Stimulated activated memory B cell treated with anti-CD40 and anti-IgM and Interleukin-4, amounts not matched to agents 10 μg/mL and 1 μg/mL and 100 μg/mL, for 72 hours (primary cell): ENCODE measurements at regions not wholly inside any gene's neighbourhood (a gene's known extent, or its start where the extent isn't known, plus 50 kb on each side); places are given as distances from the start of the nearest gene placed in this dataset.

Source experiments
- ATAC-seq: fragments of 150-1000 bp; cut with Tn5 transposase; 2 replicates; pipeline ENCODE4 v1.10.0; 2021
- H3K27ac Mint-ChIP-seq: one replicate; pipeline ENCODE4 v1.8.0; 2022; ENCODE audit warnings: mild to moderate bottlenecking, mixed read lengths
- H3K27me3 Mint-ChIP-seq: one replicate; pipeline ENCODE4 v1.8.0; 2022; ENCODE audit warnings: mixed read lengths
- H3K36me3 Mint-ChIP-seq: one replicate; pipeline ENCODE4 v1.8.0; 2022; ENCODE audit warnings: mixed read lengths
- H3K4me1 Mint-ChIP-seq: one replicate; pipeline ENCODE4 v1.8.0; 2022; ENCODE audit warnings: mixed read lengths
- H3K4me3 Mint-ChIP-seq: one replicate; pipeline ENCODE4 v1.8.0; 2022; ENCODE audit warnings: mild to moderate bottlenecking, moderate library complexity, mixed read lengths
- H3K9me3 Mint-ChIP-seq: one replicate; pipeline ENCODE4 v1.8.0; 2022; ENCODE audit warnings: mixed read lengths

- Mint-ChIP-seq H3K36me3 (no peaks in the 10 kb centered on the region), H3K4me3 (no peak overlapping the region), H3K9me3 (peaks cover 4% of the 10 kb centered on the region), H3K4me1 (no peaks in the 10 kb centered on the region), H3K27ac (no peak overlapping the region), H3K27me3 (no peaks in the 10 kb centered on the region)
- ATAC-seq, result no peak
These were observed 166.0 kb upstream of the PIK3C3 start for GRCh38 chr18:41789001-41789400.

DNA sequence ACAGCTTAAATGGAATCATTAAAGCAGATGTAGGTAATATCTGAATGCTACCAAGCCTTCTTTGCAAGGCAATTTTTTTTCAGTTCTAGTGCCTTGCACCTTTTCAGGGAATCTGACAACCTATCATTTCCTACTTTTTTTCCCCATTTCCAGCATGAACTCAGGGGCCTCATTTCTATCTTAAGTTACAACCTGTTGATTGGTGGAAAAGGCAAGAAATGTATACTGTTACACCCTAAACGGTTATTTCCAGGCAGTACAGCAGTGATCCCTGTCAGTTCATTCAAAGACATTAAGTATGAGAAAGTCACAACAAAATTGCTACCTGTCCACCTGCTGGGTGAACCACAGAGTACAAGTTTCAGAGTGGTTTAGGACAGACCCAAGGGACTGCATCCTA is 171.2 kb upstream of the PIK3C3 start:
- Mint-ChIP-seq H3K27ac (no peak overlapping the region), H3K9me3 (no peaks in the 10 kb centered on the region), H3K4me3 (no peak overlapping the region), H3K4me1 (no peaks in the 10 kb centered on the region), H3K36me3 (no peaks in the 10 kb centered on the region), H3K27me3 (no peaks in the 10 kb centered on the region)
- no peak for ATAC-seq

- no peak for ATAC-seq
- Mint-ChIP-seq H3K36me3 (no peaks in the 10 kb centered on the region), H3K9me3 (no peaks in the 10 kb centered on the region), H3K27me3 (no peaks in the 10 kb centered on the region), H3K4me3 (no peak overlapping the region), H3K27ac (no peak overlapping the region), H3K4me1 (no peaks in the 10 kb centered on the region)
These were observed 171.8 kb upstream of the PIK3C3 start for GRCh38 chr18:41783065-41783818.

GRCh38 chr18:41771973-41772372 is 183.1 kb upstream of the PIK3C3 start:
- Mint-ChIP-seq H3K36me3 (no peaks in the 10 kb centered on the region), H3K27me3 (no peaks in the 10 kb centered on the region), H3K27ac (no peak overlapping the region), H3K4me3 (no peak overlapping the region), H3K4me1 (no peaks in the 10 kb centered on the region), H3K9me3 (no peaks in the 10 kb centered on the region)
- ATAC-seq, result no peak

DNA sequence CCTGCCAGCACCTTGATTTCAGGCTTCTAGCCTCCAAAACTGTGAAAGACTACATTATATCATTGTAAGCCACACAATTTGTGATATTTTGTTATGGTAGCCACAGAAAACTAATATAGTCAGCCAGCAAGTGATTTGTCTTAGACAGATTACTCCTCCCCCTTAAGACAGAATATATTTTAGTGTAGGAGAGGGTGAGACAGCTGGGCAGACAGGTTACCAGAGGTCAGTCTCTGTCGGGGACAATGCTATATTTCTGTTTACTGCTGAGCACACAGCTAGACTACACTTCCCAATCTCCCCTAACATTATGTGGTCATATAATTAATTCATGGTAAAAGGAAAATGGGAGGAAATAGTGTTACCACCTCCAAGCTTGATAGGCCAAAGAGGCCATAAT is 185.8 kb upstream of the PIK3C3 start:
- Mint-ChIP-seq H3K4me1 (no peaks in the 10 kb centered on the region), H3K4me3 (no peak overlapping the region), H3K36me3 (no peaks in the 10 kb centered on the region)

GRCh38 chr18:41768467-41768866 is 186.6 kb upstream of the PIK3C3 start:
- no peaks in the 10 kb centered on the region for H3K36me3 Mint-ChIP-seq
- no peak for ATAC-seq

More for the DNA sequence above, 185.8 kb upstream of the PIK3C3 start:
- no peak for ATAC-seq
- Mint-ChIP-seq H3K27ac (no peak overlapping the region), H3K27me3 (peaks cover 5% of the 10 kb centered on the region), H3K9me3 (no peaks in the 10 kb centered on the region)

DNA sequence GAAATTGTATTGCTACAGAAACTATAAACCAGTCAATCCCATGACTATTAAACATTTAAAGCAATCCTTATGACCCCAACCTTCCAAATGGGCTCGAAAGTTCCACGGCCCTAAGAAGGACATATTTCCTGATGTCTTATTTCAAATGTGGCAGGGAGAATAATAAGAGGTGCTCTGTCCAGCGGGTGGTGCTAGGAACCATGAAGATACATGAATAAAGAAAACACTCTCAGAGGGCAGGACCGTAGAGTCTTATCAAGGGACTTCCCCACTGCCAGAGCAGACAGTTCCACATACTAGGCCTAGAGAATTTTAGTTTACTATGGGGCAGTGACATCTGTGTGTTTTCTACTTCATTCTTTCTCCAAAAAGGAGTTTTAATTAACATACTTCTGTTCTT is 187.1 kb upstream of the PIK3C3 start:
- no peak overlapping the region for H3K4me3 Mint-ChIP-seq
- no peaks in the 10 kb centered on the region for H3K4me1 Mint-ChIP-seq
- ATAC-seq, result no peak
- H3K27ac Mint-ChIP-seq, result no peak overlapping the region
- peaks cover 8% of the 10 kb centered on the region for H3K27me3 Mint-ChIP-seq
- no peaks in the 10 kb centered on the region for H3K9me3 Mint-ChIP-seq
- no peaks in the 10 kb centered on the region for H3K36me3 Mint-ChIP-seq

More at GRCh38 chr18:41768467-41768866, 186.6 kb upstream of the PIK3C3 start:
- H3K9me3 Mint-ChIP-seq, result no peaks in the 10 kb centered on the region
- peaks cover 8% of the 10 kb centered on the region for H3K27me3 Mint-ChIP-seq
- H3K4me1 Mint-ChIP-seq, result no peaks in the 10 kb centered on the region
- no peak overlapping the region for H3K4me3 Mint-ChIP-seq
- no peak overlapping the region for H3K27ac Mint-ChIP-seq

- Mint-ChIP-seq H3K27me3 (peaks cover 8% of the 10 kb centered on the region), H3K4me3 (no peak overlapping the region), H3K9me3 (no peaks in the 10 kb centered on the region), H3K4me1 (no peaks in the 10 kb centered on the region), H3K27ac (no peak overlapping the region), H3K36me3 (no peaks in the 10 kb centered on the region)
- no peak for ATAC-seq
These were observed 189.6 kb upstream of the PIK3C3 start for GRCh38 chr18:41765460-41765859.

GRCh38 chr18:41763361-41763760 is 191.7 kb upstream of the PIK3C3 start:
- no peak overlapping the region for H3K4me3 Mint-ChIP-seq
- ATAC-seq, result no peak
- H3K9me3 Mint-ChIP-seq, result no peaks in the 10 kb centered on the region
- H3K27me3 Mint-ChIP-seq, result peaks cover 8% of the 10 kb centered on the region
- H3K36me3 Mint-ChIP-seq, result no peaks in the 10 kb centered on the region
- H3K27ac Mint-ChIP-seq, result no peak overlapping the region
- no peaks in the 10 kb centered on the region for H3K4me1 Mint-ChIP-seq

- Mint-ChIP-seq H3K36me3 (no peaks in the 10 kb centered on the region), H3K4me3 (no peak overlapping the region), H3K27ac (no peak overlapping the region), H3K27me3 (peaks cover 8% of the 10 kb centered on the region), H3K9me3 (no peaks in the 10 kb centered on the region), H3K4me1 (no peaks in the 10 kb centered on the region)
- no peak for ATAC-seq
These were observed 193.6 kb upstream of the PIK3C3 start for GRCh38 chr18:41761333-41762018.

DNA sequence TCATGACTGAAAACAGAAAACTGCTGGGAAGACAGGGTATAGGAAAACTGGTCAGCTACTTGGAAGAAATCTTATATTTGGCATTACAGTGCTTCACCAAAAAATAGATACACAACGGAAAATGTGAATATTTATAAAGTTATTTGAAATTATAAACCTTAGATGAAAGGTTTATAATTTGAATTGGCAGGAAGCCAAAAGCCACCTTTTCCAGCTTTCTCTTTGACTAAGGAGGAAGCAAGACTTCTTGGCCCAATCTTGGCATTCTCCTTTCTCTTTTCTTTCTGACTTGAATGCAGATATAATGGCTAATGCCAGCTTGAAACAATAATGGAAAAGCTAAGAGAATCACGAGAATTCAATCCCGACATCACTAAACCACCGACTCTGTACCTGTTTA is 196.5 kb upstream of the PIK3C3 start:
- no peaks in the 10 kb centered on the region for H3K4me1 Mint-ChIP-seq
- H3K27ac Mint-ChIP-seq, result no peak overlapping the region
- no peak overlapping the region for H3K4me3 Mint-ChIP-seq
- no peak for ATAC-seq
- peaks cover 3% of the 10 kb centered on the region for H3K9me3 Mint-ChIP-seq
- no peaks in the 10 kb centered on the region for H3K27me3 Mint-ChIP-seq
- H3K36me3 Mint-ChIP-seq, result no peaks in the 10 kb centered on the region

DNA sequence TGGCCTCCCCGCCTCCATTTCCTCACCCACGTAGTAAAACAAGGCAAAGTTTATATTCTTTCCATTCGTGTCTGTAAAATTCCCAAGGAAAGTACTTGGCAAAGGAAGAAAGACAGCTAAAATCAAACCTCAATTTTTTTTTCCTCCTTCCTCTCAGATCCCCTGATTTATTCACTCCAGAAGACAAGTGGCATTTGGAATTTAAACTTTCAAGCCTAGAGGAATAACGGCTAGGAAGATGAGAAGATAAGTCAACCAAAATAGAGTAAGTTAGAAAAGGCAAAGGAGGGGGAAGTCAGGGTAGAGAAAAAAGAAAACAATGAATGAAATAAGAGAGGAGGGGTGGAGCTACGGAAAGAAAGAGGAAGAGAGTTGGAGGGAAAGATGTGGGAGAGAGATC is 198.9 kb upstream of the PIK3C3 start:
- no peaks in the 10 kb centered on the region for H3K36me3 Mint-ChIP-seq
- no peaks in the 10 kb centered on the region for H3K27me3 Mint-ChIP-seq
- H3K4me3 Mint-ChIP-seq, result no peak overlapping the region
- no peak overlapping the region for H3K27ac Mint-ChIP-seq
- no peaks in the 10 kb centered on the region for H3K4me1 Mint-ChIP-seq
- peaks cover 3% of the 10 kb centered on the region for H3K9me3 Mint-ChIP-seq
- no peak for ATAC-seq

DNA sequence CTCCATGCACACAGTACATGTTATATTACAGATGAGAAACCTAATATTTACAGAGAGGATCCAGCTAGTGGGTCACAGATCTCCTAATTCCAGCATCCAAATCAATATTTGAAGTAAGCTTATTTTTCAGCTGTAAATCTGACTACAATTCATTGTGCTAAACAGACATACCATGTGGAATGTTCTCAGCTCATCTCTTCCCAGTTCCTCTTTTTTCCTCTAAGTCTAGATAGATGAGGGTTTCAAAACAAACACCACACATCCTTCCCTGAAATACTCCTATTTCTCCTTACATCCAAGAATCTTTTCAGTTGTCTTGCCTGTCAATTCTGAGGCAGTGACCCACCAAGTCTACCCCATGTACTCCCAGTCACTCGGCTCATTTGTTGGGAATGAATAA is 200.7 kb upstream of the PIK3C3 start:
- peaks cover 3% of the 10 kb centered on the region for H3K9me3 Mint-ChIP-seq
- H3K4me3 Mint-ChIP-seq, result no peak overlapping the region
- H3K27me3 Mint-ChIP-seq, result no peaks in the 10 kb centered on the region
- H3K36me3 Mint-ChIP-seq, result no peaks in the 10 kb centered on the region
- H3K4me1 Mint-ChIP-seq, result no peaks in the 10 kb centered on the region
- no peak for ATAC-seq
- no peak overlapping the region for H3K27ac Mint-ChIP-seq

DNA sequence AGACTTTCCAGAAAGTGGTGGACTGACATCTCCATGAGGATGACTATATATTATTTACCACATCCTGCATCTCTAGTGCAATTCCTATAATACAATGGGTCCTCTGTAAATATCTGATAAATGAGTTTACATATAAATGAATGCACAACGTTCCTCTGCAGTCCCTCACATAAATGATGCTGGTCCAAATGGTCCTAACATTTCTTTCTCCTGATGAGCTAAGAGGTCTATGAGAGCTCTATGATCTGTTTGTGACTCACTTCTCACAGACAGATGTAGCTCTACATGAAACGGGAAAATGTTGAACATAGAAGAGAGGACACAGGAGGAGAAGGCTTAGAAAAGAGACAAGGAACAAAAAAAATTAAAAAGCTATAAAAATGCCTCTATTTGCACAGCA is 201.2 kb upstream of the PIK3C3 start:
- H3K4me1 Mint-ChIP-seq, result no peaks in the 10 kb centered on the region
- H3K27ac Mint-ChIP-seq, result no peak overlapping the region
- no peak overlapping the region for H3K4me3 Mint-ChIP-seq
- no peaks in the 10 kb centered on the region for H3K36me3 Mint-ChIP-seq
- H3K9me3 Mint-ChIP-seq, result peaks cover 3% of the 10 kb centered on the region
- no peaks in the 10 kb centered on the region for H3K27me3 Mint-ChIP-seq
- ATAC-seq, result no peak

GRCh38 chr18:41752826-41753225 is 202.2 kb upstream of the PIK3C3 start:
- Mint-ChIP-seq H3K4me3 (no peak overlapping the region), H3K36me3 (no peaks in the 10 kb centered on the region), H3K9me3 (peaks cover 3% of the 10 kb centered on the region), H3K27ac (no peak overlapping the region), H3K4me1 (no peaks in the 10 kb centered on the region), H3K27me3 (no peaks in the 10 kb centered on the region)
- no peak for ATAC-seq

GRCh38 chr18:41751652-41752051 is 203.4 kb upstream of the PIK3C3 start:
- Mint-ChIP-seq H3K27ac (no peak overlapping the region), H3K4me3 (no peak overlapping the region), H3K9me3 (peaks cover 3% of the 10 kb centered on the region), H3K27me3 (no peaks in the 10 kb centered on the region), H3K4me1 (no peaks in the 10 kb centered on the region), H3K36me3 (no peaks in the 10 kb centered on the region)
- ATAC-seq, result no peak
